Neutrophil (primary cell): ENCODE measurements at regions not wholly inside any gene's neighbourhood (a gene's known extent, or its start where the extent isn't known, plus 50 kb on each side); places are given as distances from the start of the nearest gene placed in this dataset.

Source experiments
- H3K27ac ChIP-seq: fragments of 200-600 bp; sonication (generic); 2 replicates; pipeline ENCODE4 v1.5.1; 2016; ENCODE audit warnings: mild to moderate bottlenecking, moderate library complexity
- H3K27me3 ChIP-seq: fragments of 200-600 bp; sonication (generic); 2 replicates; pipeline ENCODE4 v1.6.0; 2016; ENCODE audit warnings: mild to moderate bottlenecking
- H3K36me3 ChIP-seq: fragments of 200-600 bp; sonication (generic); 2 replicates; pipeline ENCODE4 v1.5.1; 2017
- H3K4me1 ChIP-seq, 2 experiments: fragments of 200-600 bp in 1 of 2; sonication (generic) in 1 of 2; 1 replicate in 1 of 2; 2 replicates in 1 of 2; pipeline versions ENCODE4 v1.5.1 to v1.6.1; 2013 to 2016; ENCODE audit warnings: low read depth in 1 of 2, low read length in 1 of 2, mild to moderate bottlenecking in 1 of 2, moderate library complexity in 1 of 2; ENCODE audit not compliant: control insufficient read depth in 1 of 2, insufficient read depth in 1 of 2
- H3K4me3 ChIP-seq, 2 experiments: fragments of 200-600 bp in 1 of 2; sonication (generic) in 1 of 2; 1 replicate in 1 of 2; 2 replicates in 1 of 2; pipeline ENCODE4 v1.5.1; 2013 to 2016; ENCODE audit warnings: low read depth in 1 of 2, low read length in 1 of 2, mild to moderate bottlenecking in 1 of 2, moderate library complexity in 1 of 2
- H3K9me3 ChIP-seq: fragments of 200-600 bp; sonication (generic); 2 replicates; pipeline ENCODE4 v1.5.1; 2016
- CTCF ChIP-seq: fragments of 200-600 bp; sonication (generic); IDR thresholded peaks from 2 replicates; pipeline ENCODE4 v1.5.1; 2016; ENCODE audit warnings: antibody characterized with exemption

- Histone ChIP-seq H3K4me1 (peaks cover 14 to 17% of the 10 kb centered on the region in 2 experiments), H3K4me3 (no peak overlapping the region), H3K36me3 (no peaks in the 10 kb centered on the region), H3K27me3 (no peaks in the 10 kb centered on the region), H3K27ac (no peak overlapping the region), H3K9me3 (no peaks in the 10 kb centered on the region)
- no peak for TF ChIP-seq CTCF
These were observed 147.6 kb upstream of the NR3C1 start for GRCh38 chr5:143550986-143551630.

- H3K4me1 ChIP-seq: no peaks in the 10 kb centered on the region
- H3K27ac ChIP-seq: no peak overlapping the region
- no peaks in the 10 kb centered on the region for H3K9me3 ChIP-seq
- no peaks in the 10 kb centered on the region for H3K27me3 ChIP-seq
- H3K4me3 ChIP-seq: no peak overlapping the region
- TF ChIP-seq CTCF: no peak
- no peaks in the 10 kb centered on the region for H3K36me3 ChIP-seq
These were observed 143.9 kb upstream of the NR3C1 start for GRCh38 chr5:143547342-143547741.

GRCh38 chr5:143546394-143546793 is 142.9 kb upstream of the NR3C1 start:
- H3K4me1 ChIP-seq: no peaks in the 10 kb centered on the region
- no peaks in the 10 kb centered on the region for H3K9me3 ChIP-seq
- no peaks in the 10 kb centered on the region for H3K36me3 ChIP-seq
- no peak overlapping the region for H3K27ac ChIP-seq
- H3K27me3 ChIP-seq: no peaks in the 10 kb centered on the region
- no peak for TF ChIP-seq CTCF
- no peak overlapping the region for H3K4me3 ChIP-seq

- Histone ChIP-seq H3K4me3 (no peak overlapping the region), H3K36me3 (no peaks in the 10 kb centered on the region), H3K27ac (no peak overlapping the region), H3K27me3 (no peaks in the 10 kb centered on the region), H3K4me1 (no peaks in the 10 kb centered on the region), H3K9me3 (no peaks in the 10 kb centered on the region)
- TF ChIP-seq CTCF: no peak
These were observed 141.1 kb upstream of the NR3C1 start for GRCh38 chr5:143544606-143545005.

- no peaks in the 10 kb centered on the region for H3K36me3 ChIP-seq
- H3K27me3 ChIP-seq: no peaks in the 10 kb centered on the region
- H3K4me1 ChIP-seq: no peaks in the 10 kb centered on the region
- H3K9me3 ChIP-seq: no peaks in the 10 kb centered on the region
- no peak overlapping the region for H3K27ac ChIP-seq
- TF ChIP-seq CTCF: no peak
- no peak overlapping the region for H3K4me3 ChIP-seq
These were observed 140.1 kb upstream of the NR3C1 start for GRCh38 chr5:143543358-143544255.
